C4-2B (cell line): ENCODE measurements at regions not wholly inside any gene's neighbourhood (a gene's known extent, or its start where the extent isn't known, plus 50 kb on each side); places are given as distances from the start of the nearest gene placed in this dataset.

Experiments
- ZFX ChIP-seq: fragments of 450-650 bp; IDR thresholded peaks from 2 replicates; pipeline ENCODE4 v1.6.1; 2017
- TF ChIP-seq, protein P1 (sequence below): fragments of 450-650 bp; conservative IDR thresholded peaks from 2 replicates; pipeline ENCODE4 v1.5.1; 2017; ENCODE audit warnings: mild to moderate bottlenecking

DNA sequence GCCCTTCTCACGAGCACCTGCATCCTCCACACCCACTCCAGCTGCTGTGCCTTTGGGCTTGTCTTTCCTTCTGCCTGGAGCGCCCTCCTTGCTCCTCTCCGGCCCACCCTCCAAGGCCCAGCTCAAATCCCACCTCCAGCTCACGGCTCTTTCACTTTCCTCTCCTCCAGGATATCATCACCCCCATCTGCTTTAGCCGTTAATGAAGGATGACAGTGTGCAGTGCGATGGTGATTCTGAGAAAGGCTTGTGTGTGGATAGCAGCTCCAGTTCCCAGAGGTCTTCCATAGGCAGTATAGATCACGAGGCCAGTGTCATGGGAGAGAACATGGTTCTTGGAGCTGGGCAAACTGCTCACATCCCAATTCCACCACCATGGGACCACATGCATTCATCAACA lies 237.4 kb downstream of the TLE3 start:
- TF ChIP-seq, protein P1, sequence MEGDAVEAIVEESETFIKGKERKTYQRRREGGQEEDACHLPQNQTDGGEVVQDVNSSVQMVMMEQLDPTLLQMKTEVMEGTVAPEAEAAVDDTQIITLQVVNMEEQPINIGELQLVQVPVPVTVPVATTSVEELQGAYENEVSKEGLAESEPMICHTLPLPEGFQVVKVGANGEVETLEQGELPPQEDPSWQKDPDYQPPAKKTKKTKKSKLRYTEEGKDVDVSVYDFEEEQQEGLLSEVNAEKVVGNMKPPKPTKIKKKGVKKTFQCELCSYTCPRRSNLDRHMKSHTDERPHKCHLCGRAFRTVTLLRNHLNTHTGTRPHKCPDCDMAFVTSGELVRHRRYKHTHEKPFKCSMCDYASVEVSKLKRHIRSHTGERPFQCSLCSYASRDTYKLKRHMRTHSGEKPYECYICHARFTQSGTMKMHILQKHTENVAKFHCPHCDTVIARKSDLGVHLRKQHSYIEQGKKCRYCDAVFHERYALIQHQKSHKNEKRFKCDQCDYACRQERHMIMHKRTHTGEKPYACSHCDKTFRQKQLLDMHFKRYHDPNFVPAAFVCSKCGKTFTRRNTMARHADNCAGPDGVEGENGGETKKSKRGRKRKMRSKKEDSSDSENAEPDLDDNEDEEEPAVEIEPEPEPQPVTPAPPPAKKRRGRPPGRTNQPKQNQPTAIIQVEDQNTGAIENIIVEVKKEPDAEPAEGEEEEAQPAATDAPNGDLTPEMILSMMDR = no peak
- TF ChIP-seq ZFX = no peak
